ENCODE measurements at regions not wholly inside any gene's neighbourhood (a gene's known extent, or its start where the extent isn't known, plus 50 kb on each side); places are given as distances from the start of the nearest gene placed in this dataset.

DNA sequence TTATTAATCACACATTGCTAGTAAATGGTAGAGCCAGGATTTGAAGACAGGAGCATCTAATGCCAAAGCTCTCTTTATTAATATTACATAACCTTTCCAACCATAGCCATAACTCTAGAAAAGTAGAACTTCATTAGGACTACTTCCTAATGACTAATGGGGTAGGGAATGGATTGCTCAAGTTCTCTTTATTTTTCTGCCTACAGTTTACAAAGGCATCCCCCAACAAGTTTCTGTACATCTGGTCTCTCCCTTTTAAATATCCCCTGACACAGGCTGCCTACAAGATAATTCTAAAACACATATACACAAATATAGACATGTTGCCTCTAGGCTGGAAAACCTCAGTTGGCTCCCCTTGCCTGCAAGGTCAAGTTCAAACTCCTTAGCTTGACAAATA, 534.9 kb downstream of the SOX6 start:
- TF ChIP-seq CTCF (IDR thresholded peaks at IDR 0.05), result no peak
- TF ChIP-seq POLR2A (IDR thresholded peaks at IDR 0.05), result no peak
